ENCODE measurements at regions not wholly inside any gene's neighbourhood (a gene's known extent, or its start where the extent isn't known, plus 50 kb on each side); places are given as distances from the start of the nearest gene placed in this dataset.

- no peak for DNase-seq
Observed at GRCh38 chr7:46212425-46213153, 291.5 kb upstream of the IGFBP3 start.

- no peak for DNase-seq
Observed at GRCh38 chr7:46210467-46210866, 289.4 kb upstream of the IGFBP3 start.

- no peak for DNase-seq
Observed at GRCh38 chr7:46209611-46210388, 288.7 kb upstream of the IGFBP3 start.

GRCh38 chr7:46208635-46209525 lies 287.8 kb upstream of the IGFBP3 start:
- no peak for DNase-seq

- DNase-seq = no peak
Observed at GRCh38 chr7:46207931-46208634, 287.0 kb upstream of the IGFBP3 start.

- DNase-seq = no peak
Observed at GRCh38 chr7:46206476-46207060, 285.5 kb upstream of the IGFBP3 start.

GRCh38 chr7:46205478-46205877 lies 284.4 kb upstream of the IGFBP3 start:
- no peak for DNase-seq

GRCh38 chr7:46203926-46204325 lies 282.9 kb upstream of the IGFBP3 start:
- DNase-seq = no peak

GRCh38 chr7:46202379-46202778 lies 281.3 kb upstream of the IGFBP3 start:
- DNase-seq = no peak

- no peak for DNase-seq
Observed at GRCh38 chr7:46201961-46202360, 280.9 kb upstream of the IGFBP3 start.

- DNase-seq = no peak
Observed at GRCh38 chr7:46198701-46199100, 277.6 kb upstream of the IGFBP3 start.

- no peak for DNase-seq
Observed at GRCh38 chr7:46197785-46198540, 276.9 kb upstream of the IGFBP3 start.

- no peak for DNase-seq
Observed at GRCh38 chr7:46195934-46196333, 274.9 kb upstream of the IGFBP3 start.

GRCh38 chr7:46192271-46192670 lies 271.2 kb upstream of the IGFBP3 start:
- no peak for DNase-seq

- DNase-seq = no peak
Observed at GRCh38 chr7:46191776-46192175, 270.7 kb upstream of the IGFBP3 start.

- DNase-seq = no peak
Observed at GRCh38 chr7:46191296-46191695, 270.2 kb upstream of the IGFBP3 start.

- no peak for DNase-seq
Observed at GRCh38 chr7:46189255-46189790, 268.3 kb upstream of the IGFBP3 start.

GRCh38 chr7:46186131-46186530 lies 265.1 kb upstream of the IGFBP3 start:
- DNase-seq = no peak

GRCh38 chr7:46179061-46179610 lies 258.1 kb upstream of the IGFBP3 start:
- DNase-seq = no peak

- no peak for DNase-seq
Observed at GRCh38 chr7:46178661-46179060, 257.6 kb upstream of the IGFBP3 start.

- DNase-seq = no peak
Observed at GRCh38 chr7:46177821-46178220, 256.7 kb upstream of the IGFBP3 start.

Measured in NCI-H1417 treated with DMSO at 0.1 percent for 48 hours (cell line).